ENCODE measurements at regions not wholly inside any gene's neighbourhood (a gene's known extent, or its start where the extent isn't known, plus 50 kb on each side); places are given as distances from the start of the nearest gene placed in this dataset.
"Not testable (repeated sequence)": the region's sequence is repeated elsewhere in the genome, so short reads cannot be mapped to it uniquely, and the experiment has no call there.

DNA sequence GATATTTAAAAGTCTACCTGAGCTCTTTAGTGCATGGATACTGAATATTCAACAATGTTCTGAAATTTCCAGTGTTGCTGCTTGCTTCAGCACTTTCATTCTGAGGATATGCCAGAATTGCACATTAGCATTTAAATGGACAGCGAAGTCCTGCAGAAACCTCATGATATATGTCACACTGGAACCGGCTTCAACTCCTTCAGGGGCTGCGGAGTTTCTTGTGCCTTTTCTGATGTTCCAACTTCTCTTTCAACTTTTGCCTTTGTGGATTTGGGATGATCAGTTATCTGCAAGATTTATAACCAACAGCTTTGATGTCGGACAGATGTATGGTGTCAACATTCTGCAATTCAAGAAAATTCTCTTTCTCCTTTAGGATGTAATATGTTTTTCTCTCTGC lies 142.5 kb upstream of the LMNTD1 start:
- no peak for DNase-seq
- H3K9me3 ChIP-seq = no peaks in the 10 kb centered on the region
- TF ChIP-seq, protein P1, sequence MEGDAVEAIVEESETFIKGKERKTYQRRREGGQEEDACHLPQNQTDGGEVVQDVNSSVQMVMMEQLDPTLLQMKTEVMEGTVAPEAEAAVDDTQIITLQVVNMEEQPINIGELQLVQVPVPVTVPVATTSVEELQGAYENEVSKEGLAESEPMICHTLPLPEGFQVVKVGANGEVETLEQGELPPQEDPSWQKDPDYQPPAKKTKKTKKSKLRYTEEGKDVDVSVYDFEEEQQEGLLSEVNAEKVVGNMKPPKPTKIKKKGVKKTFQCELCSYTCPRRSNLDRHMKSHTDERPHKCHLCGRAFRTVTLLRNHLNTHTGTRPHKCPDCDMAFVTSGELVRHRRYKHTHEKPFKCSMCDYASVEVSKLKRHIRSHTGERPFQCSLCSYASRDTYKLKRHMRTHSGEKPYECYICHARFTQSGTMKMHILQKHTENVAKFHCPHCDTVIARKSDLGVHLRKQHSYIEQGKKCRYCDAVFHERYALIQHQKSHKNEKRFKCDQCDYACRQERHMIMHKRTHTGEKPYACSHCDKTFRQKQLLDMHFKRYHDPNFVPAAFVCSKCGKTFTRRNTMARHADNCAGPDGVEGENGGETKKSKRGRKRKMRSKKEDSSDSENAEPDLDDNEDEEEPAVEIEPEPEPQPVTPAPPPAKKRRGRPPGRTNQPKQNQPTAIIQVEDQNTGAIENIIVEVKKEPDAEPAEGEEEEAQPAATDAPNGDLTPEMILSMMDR (IDR thresholded peaks at IDR 0.05) = no peak

DNA sequence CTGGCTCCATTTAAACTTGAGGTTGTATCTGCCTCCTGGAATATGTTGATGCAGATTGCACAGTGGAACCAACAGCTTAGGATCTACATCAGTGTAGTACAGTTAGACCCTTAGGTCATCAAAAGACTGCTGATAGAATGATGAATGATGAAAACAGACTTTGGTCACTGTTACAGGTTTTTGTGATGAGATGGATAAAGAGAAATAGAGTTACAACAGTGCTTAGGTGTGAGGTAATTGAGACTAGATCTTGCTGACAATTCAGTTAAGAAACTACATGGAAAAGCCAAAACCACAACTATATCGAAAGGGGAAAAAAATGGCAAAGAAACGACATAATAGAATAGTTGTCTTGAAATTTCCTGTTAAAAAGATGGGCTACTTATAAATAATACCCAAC lies 145.7 kb upstream of the LMNTD1 start:
- intact Hi-C loops (cut with DNase I) = no loop called here
- no peak overlapping the region for H3K4me3 ChIP-seq
- H3K36me3 ChIP-seq = no peaks in the 10 kb centered on the region
- no peaks in the 10 kb centered on the region for H3K4me1 ChIP-seq
- no peaks in the 10 kb centered on the region for H3K9me3 ChIP-seq
- TF ChIP-seq, protein P1 (IDR thresholded peaks at IDR 0.05) = no peak
- ATAC-seq (no peak), DNase-seq (no peak)
- H3K27me3 ChIP-seq = no peaks in the 10 kb centered on the region
- H3K27ac ChIP-seq = no peak overlapping the region

More for the DNA sequence above, 142.5 kb upstream of the LMNTD1 start:
- Histone ChIP-seq H3K36me3 (no peaks in the 10 kb centered on the region), H3K27ac (no peak overlapping the region), H3K4me1 (no peaks in the 10 kb centered on the region), H3K4me3 (no peak overlapping the region), H3K27me3 (no peaks in the 10 kb centered on the region)
- no peak for ATAC-seq
- intact Hi-C loops (cut with DNase I) = no loop called here

DNA sequence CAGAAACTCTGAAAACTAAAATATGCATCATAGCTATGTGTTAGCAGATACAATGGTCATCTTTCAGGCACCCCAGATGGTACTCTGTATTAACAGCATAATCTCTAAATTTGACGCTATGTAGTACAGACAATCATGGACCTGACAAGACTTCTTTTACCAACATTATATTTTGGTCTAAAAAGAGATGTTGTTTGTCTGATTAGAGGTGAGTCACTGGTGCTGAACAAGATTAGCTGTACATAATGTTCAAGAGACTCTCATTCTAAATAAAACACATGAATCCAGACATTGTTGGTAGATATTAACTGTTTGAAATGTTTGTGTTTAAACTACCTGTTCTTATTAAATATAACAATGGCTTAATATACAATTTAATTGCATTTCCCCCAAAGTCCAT lies 146.4 kb upstream of the LMNTD1 start:
- Histone ChIP-seq H3K4me3 (no peak overlapping the region), H3K36me3 (no peaks in the 10 kb centered on the region), H3K9me3 (no peaks in the 10 kb centered on the region), H3K27me3 (no peaks in the 10 kb centered on the region), H3K27ac (no peak overlapping the region), H3K4me1 (no peaks in the 10 kb centered on the region)
- intact Hi-C loops (cut with DNase I) = no loop called here
- ATAC-seq (no peak), DNase-seq (no peak)
- TF ChIP-seq, protein P1 (IDR thresholded peaks at IDR 0.05) = no peak

DNA sequence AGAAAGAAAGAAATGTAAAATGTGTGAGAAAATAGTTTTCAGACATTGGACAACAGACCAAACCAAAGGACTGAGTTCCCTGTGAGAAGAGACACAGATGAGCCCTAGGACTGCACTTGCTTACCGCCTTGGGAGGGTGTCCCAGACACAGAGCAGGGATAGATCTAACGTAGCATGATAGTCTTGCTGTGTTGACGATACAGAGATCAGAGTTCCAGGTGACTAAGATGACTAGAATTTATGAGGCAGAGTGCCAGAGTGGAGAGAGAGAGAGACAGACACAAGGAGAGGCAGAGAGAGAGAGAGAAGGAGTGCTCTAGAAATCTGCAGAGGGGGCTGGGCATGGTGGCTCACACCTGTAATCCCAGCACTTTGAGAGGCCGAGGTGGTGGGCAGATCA lies 148.2 kb upstream of the LMNTD1 start:
- H3K27ac ChIP-seq = no peak overlapping the region
- TF ChIP-seq, protein P1 (IDR thresholded peaks at IDR 0.05) = no peak
- ATAC-seq (no peak), DNase-seq (no peak)
- no peaks in the 10 kb centered on the region for H3K4me1 ChIP-seq
- H3K36me3 ChIP-seq = no peaks in the 10 kb centered on the region
- no peaks in the 10 kb centered on the region for H3K9me3 ChIP-seq
- intact Hi-C loops (cut with DNase I) = no loop called here
- H3K4me3 ChIP-seq = no peak overlapping the region
- no peaks in the 10 kb centered on the region for H3K27me3 ChIP-seq

DNA sequence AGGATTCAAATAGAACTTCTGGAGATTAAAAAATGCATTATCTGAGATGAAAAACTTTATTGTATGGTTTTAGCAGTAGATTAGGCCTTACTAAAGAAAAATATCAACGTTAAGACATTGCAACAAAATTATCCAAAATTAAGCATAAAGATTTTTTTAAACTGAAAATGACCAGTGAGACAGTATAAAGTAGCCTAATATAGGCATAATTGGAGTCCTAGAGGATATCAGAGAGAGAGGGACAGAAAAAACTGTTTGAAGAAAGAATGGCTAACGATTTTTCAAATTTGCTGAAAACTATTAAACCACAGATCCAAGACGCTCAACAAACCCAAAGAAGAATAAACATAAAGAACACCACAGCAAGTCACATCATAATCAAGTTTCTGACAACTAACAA lies 149.5 kb upstream of the LMNTD1 start:
- Histone ChIP-seq H3K4me1 (no peaks in the 10 kb centered on the region), H3K9me3 (peaks cover 8% of the 10 kb centered on the region), H3K27me3 (no peaks in the 10 kb centered on the region), H3K4me3 (no peak overlapping the region), H3K36me3 (no peaks in the 10 kb centered on the region), H3K27ac (no peak overlapping the region)
- ATAC-seq (no peak), DNase-seq (no peak)
- intact Hi-C loops (cut with DNase I) = no loop called here
- TF ChIP-seq, protein P1 (IDR thresholded peaks at IDR 0.05) = no peak

DNA sequence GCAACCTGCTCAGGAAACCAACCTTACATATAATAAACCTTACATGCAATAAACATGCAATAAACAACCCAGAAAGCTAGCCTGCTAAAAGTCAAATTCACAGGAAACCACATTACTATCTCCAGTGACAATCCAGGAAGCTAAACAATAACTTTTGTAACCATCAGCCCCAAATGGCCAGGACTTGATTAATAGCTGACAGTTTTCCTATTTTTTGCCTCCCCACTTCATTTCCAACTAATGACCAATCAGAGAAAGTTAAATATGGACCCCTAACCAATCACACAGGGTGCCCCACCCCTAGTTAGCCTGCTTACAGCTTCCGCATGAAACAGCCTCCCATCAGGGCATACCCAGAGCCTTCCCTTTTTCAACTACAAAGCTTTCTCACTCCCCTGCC lies 152.2 kb upstream of the LMNTD1 start:
- peaks cover 9% of the 10 kb centered on the region for H3K9me3 ChIP-seq
- no peak overlapping the region for H3K4me3 ChIP-seq
- H3K27ac ChIP-seq = no peak overlapping the region
- ATAC-seq (no peak), DNase-seq (no peak)
- intact Hi-C loops (cut with DNase I) = no loop called here
- TF ChIP-seq, protein P1 (IDR thresholded peaks at IDR 0.05) = no peak
- H3K36me3 ChIP-seq = no peaks in the 10 kb centered on the region
- H3K4me1 ChIP-seq = no peaks in the 10 kb centered on the region
- H3K27me3 ChIP-seq = no peaks in the 10 kb centered on the region

DNA sequence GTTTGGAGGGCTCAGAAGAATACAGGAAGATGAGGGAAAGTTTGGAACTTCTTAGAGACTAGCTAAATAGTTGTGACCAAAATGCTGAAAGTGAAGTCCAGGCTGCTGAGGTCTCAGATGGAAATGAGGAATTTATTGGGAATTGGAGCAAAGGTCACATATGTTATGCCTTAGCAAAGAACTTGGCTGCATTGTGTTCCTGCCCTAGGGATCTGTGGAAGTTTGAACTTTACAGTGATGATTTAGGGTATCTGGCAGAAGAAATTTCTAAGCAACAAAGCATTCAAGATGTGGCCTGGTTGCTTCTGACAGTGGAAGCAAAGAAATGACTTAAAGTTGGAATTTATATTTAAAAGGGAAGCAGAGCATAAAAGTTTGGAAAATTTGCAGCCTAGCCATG lies 153.6 kb upstream of the LMNTD1 start:
- peaks cover 18% of the 10 kb centered on the region for H3K9me3 ChIP-seq
- DNase-seq; intact Hi-C loops (cut with DNase I); ATAC-seq; H3K27ac ChIP-seq; H3K36me3 ChIP-seq; H3K4me1 ChIP-seq; H3K4me3 ChIP-seq; H3K27me3 ChIP-seq: not testable (repeated sequence)
